ENCODE measurements at regions not wholly inside any gene's neighbourhood (a gene's known extent, or its start where the extent isn't known, plus 50 kb on each side); places are given as distances from the start of the nearest gene placed in this dataset.
"Not testable (repeated sequence)": the region's sequence is repeated elsewhere in the genome, so short reads cannot be mapped to it uniquely, and the experiment has no call there.

- intact Hi-C loops (cut with DNase I, micrococcal nuclease) = no loop called here
- H3K27me3 Mint-ChIP-seq = no peaks in the 10 kb centered on the region
- no peak for DNase-seq
These were observed 315.8 kb downstream of the ADGRD1 start for GRCh38 chr12:131269551-131269950.

GRCh38 chr12:131269977-131270376, 316.3 kb downstream of the ADGRD1 start:
- H3K9me3 Mint-ChIP-seq; H3K27me3 ChIP-seq (ENCODE audit: control insufficient read depth in 1 of 2, insufficient read depth in 2 of 2, low read length in 2 of 2); POLR2A ChIA-PET; H3K4me3 Mint-ChIP-seq; H3K27me3 Mint-ChIP-seq; H3K4me1 Mint-ChIP-seq (ENCODE audit: low read depth); intact Hi-C loops (cut with DNase I, micrococcal nuclease); H3K4me1 ChIP-seq (ENCODE audit: insufficient read depth, low read length); H3K27ac Mint-ChIP-seq; ATAC-seq (ENCODE audit: poor library complexity); CTCF ChIA-PET; H3K9me3 ChIP-seq (ENCODE audit: control insufficient read depth in 1 of 2, insufficient read depth in 1 of 2, low read length in 2 of 2); H3K36me3 ChIP-seq (ENCODE audit: insufficient read depth, low read length); H3K36me3 Mint-ChIP-seq (ENCODE audit: low read depth); DNase-seq; H3K4me3 ChIP-seq (ENCODE audit: low read length); H3K27ac ChIP-seq (ENCODE audit: low read depth in 1 of 2, low read length in 2 of 2): not testable (repeated sequence)

More at GRCh38 chr12:131269551-131269950, 315.8 kb downstream of the ADGRD1 start:
- Mint-ChIP-seq H3K4me1 (ENCODE audit: low read depth) (no peaks in the 10 kb centered on the region), H3K9me3 (no peaks in the 10 kb centered on the region), H3K27ac (no peak overlapping the region), H3K4me3 (no peak overlapping the region), H3K36me3 (ENCODE audit: low read depth) (no peaks in the 10 kb centered on the region)
- POLR2A ChIA-PET = no interaction called here
- H3K36me3 ChIP-seq (ENCODE audit: insufficient read depth, low read length) = no peaks in the 10 kb centered on the region
- no peak for TF ChIP-seq CTCF (IDR thresholded peaks at IDR 0.05)
- H3K27ac ChIP-seq (ENCODE audit: low read depth in 1 of 2, low read length in 2 of 2) = no peak overlapping the region
- H3K9me3 ChIP-seq (ENCODE audit: control insufficient read depth in 1 of 2, insufficient read depth in 1 of 2, low read length in 2 of 2) = no peaks in the 10 kb centered on the region
- H3K4me3 ChIP-seq (ENCODE audit: low read length) = no peak overlapping the region
- no peaks in the 10 kb centered on the region for H3K4me1 ChIP-seq (ENCODE audit: insufficient read depth, low read length)
- no peak for ATAC-seq (ENCODE audit: poor library complexity)
- no peaks in the 10 kb centered on the region for H3K27me3 ChIP-seq (ENCODE audit: control insufficient read depth in 1 of 2, insufficient read depth in 2 of 2, low read length in 2 of 2)
- CTCF ChIA-PET = no interaction called here

- DNase-seq = no peak
- Mint-ChIP-seq H3K36me3 (ENCODE audit: low read depth) (no peaks in the 10 kb centered on the region), H3K27me3 (no peaks in the 10 kb centered on the region), H3K9me3 (no peaks in the 10 kb centered on the region), H3K4me3 (no peak overlapping the region), H3K4me1 (ENCODE audit: low read depth) (no peaks in the 10 kb centered on the region), H3K27ac (no peak overlapping the region)
- Histone ChIP-seq H3K4me3 (ENCODE audit: low read length) (no peak overlapping the region), H3K4me1 (ENCODE audit: insufficient read depth, low read length) (no peaks in the 10 kb centered on the region), H3K27me3 (ENCODE audit: control insufficient read depth in 1 of 2, insufficient read depth in 2 of 2, low read length in 2 of 2) (no peaks in the 10 kb centered on the region), H3K27ac (ENCODE audit: low read depth in 1 of 2, low read length in 2 of 2) (no peak overlapping the region), H3K9me3 (ENCODE audit: control insufficient read depth in 1 of 2, insufficient read depth in 1 of 2, low read length in 2 of 2) (no peaks in the 10 kb centered on the region), H3K36me3 (ENCODE audit: insufficient read depth, low read length) (no peaks in the 10 kb centered on the region)
- POLR2A ChIA-PET = no interaction called here
- CTCF ChIA-PET = no interaction called here
- intact Hi-C loops (cut with DNase I, micrococcal nuclease) = no loop called here
- TF ChIP-seq CTCF (IDR thresholded peaks at IDR 0.05) = no peak
- ATAC-seq (ENCODE audit: poor library complexity) = no peak
These were observed 318.0 kb downstream of the ADGRD1 start for GRCh38 chr12:131271724-131272123.

- ATAC-seq (ENCODE audit: poor library complexity); H3K27ac Mint-ChIP-seq; H3K36me3 ChIP-seq (ENCODE audit: insufficient read depth, low read length); DNase-seq; H3K4me1 ChIP-seq (ENCODE audit: insufficient read depth, low read length); H3K27me3 ChIP-seq (ENCODE audit: control insufficient read depth in 1 of 2, insufficient read depth in 2 of 2, low read length in 2 of 2); H3K4me3 Mint-ChIP-seq; H3K27ac ChIP-seq (ENCODE audit: low read depth in 1 of 2, low read length in 2 of 2); H3K9me3 Mint-ChIP-seq; intact Hi-C loops (cut with DNase I, micrococcal nuclease); H3K4me3 ChIP-seq (ENCODE audit: low read length); H3K9me3 ChIP-seq (ENCODE audit: control insufficient read depth in 1 of 2, insufficient read depth in 1 of 2, low read length in 2 of 2); POLR2A ChIA-PET; H3K4me1 Mint-ChIP-seq (ENCODE audit: low read depth); H3K36me3 Mint-ChIP-seq (ENCODE audit: low read depth); H3K27me3 Mint-ChIP-seq; CTCF ChIA-PET: not testable (repeated sequence)
These were observed 318.6 kb downstream of the ADGRD1 start for GRCh38 chr12:131272283-131272814.
